HEK293 (cell line): ENCODE measurements at regions not wholly inside any gene's neighbourhood (a gene's known extent, or its start where the extent isn't known, plus 50 kb on each side); places are given as distances from the start of the nearest gene placed in this dataset.

ENCODE experiments used
- CTCF ChIA-PET: fragments of 350-600 bp; formaldehyde crosslinking; extraction: SDS; loops from one replicate; lab custom pipeline; 2021; ENCODE audit warnings: antibody characterized with exemption; lab: Yijun Ruan, JAX
- POLR2A ChIA-PET: fragments of 300-600 bp; formaldehyde crosslinking; extraction: SDS; loops from one replicate; lab custom pipeline; 2020; ENCODE audit warnings: antibody characterized with exemption, inconsistent platforms; lab: Yijun Ruan, JAX
- H3K27ac ChIP-seq: fragments of 200-500 bp; sonication (Bioruptor generic); 2 replicates; pipeline ENCODE4 v1.5.1; 2014; ENCODE audit warnings: low read depth, low read length, control low read depth, inconsistent platforms; ENCODE audit errors: extremely low read depth
- H3K36me3 ChIP-seq, 2 experiments: fragments of 200-500 bp in 1 of 2; sonication (Bioruptor generic) in 1 of 2; 1 replicate in 1 of 2; 2 replicates in 1 of 2; pipeline ENCODE4 v1.5.1; 2014 to 2017; ENCODE audit warnings: inconsistent platforms in 2 of 2, low read length in 2 of 2; ENCODE audit not compliant: control insufficient read depth in 2 of 2, insufficient read depth in 1 of 2
- H3K4me1 ChIP-seq: fragments of 200-500 bp; sonication (Bioruptor generic); 2 replicates; pipeline ENCODE4 v1.5.1; 2014; ENCODE audit warnings: mild to moderate bottlenecking, low read length, inconsistent platforms; ENCODE audit not compliant: control insufficient read depth, insufficient read depth
- H3K4me3 ChIP-seq: 2 replicates; pipeline ENCODE4 v1.5.1; 2011; ENCODE audit warnings: low read depth, mild to moderate bottlenecking, control low read depth, low read length, moderate library complexity
- H3K9me3 ChIP-seq: fragments of 200-500 bp; sonication (Bioruptor generic); 2 replicates; pipeline ENCODE4 v1.5.1; 2014; ENCODE audit warnings: low read depth, low read length, inconsistent platforms; ENCODE audit not compliant: control insufficient read depth, insufficient read depth
- SALL2 ChIP-seq: fragments of 450-650 bp; formaldehyde crosslinking; IDR thresholded peaks from 2 replicates; pipeline ENCODE4 v1.5.0; 2017; ENCODE audit warnings: missing biosample characterization, mild to moderate bottlenecking, missing genetic modification characterization, borderline replicate concordance
- ZBTB20 ChIP-seq: fragments of 450-650 bp; formaldehyde crosslinking; IDR thresholded peaks from 2 replicates; pipeline ENCODE4 v1.5.1; 2016; ENCODE audit warnings: missing biosample characterization, missing genetic modification characterization
- ZBTB21 ChIP-seq: fragments of 450-650 bp; formaldehyde crosslinking; IDR thresholded peaks from 2 replicates; pipeline ENCODE4 v1.5.1; 2017; ENCODE audit warnings: missing biosample characterization, missing genetic modification characterization
- ZFP3 ChIP-seq: fragments of 450-650 bp; formaldehyde crosslinking; IDR thresholded peaks from 2 replicates; pipeline ENCODE4 v1.5.1; 2016; ENCODE audit warnings: low read depth, missing biosample characterization, missing genetic modification characterization
- ZNF132 ChIP-seq: fragments of 450-650 bp; formaldehyde crosslinking; IDR thresholded peaks from 2 replicates; pipeline ENCODE4 v1.5.1; 2017; ENCODE audit warnings: missing biosample characterization, missing genetic modification characterization, borderline replicate concordance
- ZNF138 ChIP-seq: fragments of 450-650 bp; formaldehyde crosslinking; IDR thresholded peaks from 2 replicates; pipeline ENCODE4 v1.5.1; 2016; ENCODE audit warnings: missing biosample characterization, missing genetic modification characterization, borderline replicate concordance
- ZNF221 ChIP-seq: fragments of 450-650 bp; formaldehyde crosslinking; IDR thresholded peaks from 2 replicates; pipeline ENCODE4 v1.5.1; 2017; ENCODE audit warnings: missing biosample characterization, missing genetic modification characterization, borderline replicate concordance
- ZNF274 ChIP-seq, 2 experiments: fragments of 200-500 bp in 1 of 2; fragments of 450-650 bp in 1 of 2; sonication (Bioruptor generic) in 1 of 2; formaldehyde crosslinking in 1 of 2; IDR thresholded peaks; 2 replicates each; pipeline versions ENCODE4 v1.5.1 to v1.6.1; 2014 to 2016; ENCODE audit warnings: borderline replicate concordance in 1 of 2, inconsistent platforms in 1 of 2, low read length in 1 of 2, missing biosample characterization in 1 of 2, missing genetic modification characterization in 1 of 2
- ZNF292 ChIP-seq: fragments of 450-650 bp; formaldehyde crosslinking; IDR thresholded peaks from 2 replicates; pipeline ENCODE4 v1.5.1; 2016; ENCODE audit warnings: low read depth, missing biosample characterization, missing genetic modification characterization, borderline replicate concordance
- ZNF423 ChIP-seq: fragments of 450-650 bp; formaldehyde crosslinking; IDR thresholded peaks from 2 replicates; pipeline ENCODE4 v1.5.1; 2016; ENCODE audit warnings: missing biosample characterization, missing genetic modification characterization
- ZNF426 ChIP-seq: fragments of 450-650 bp; formaldehyde crosslinking; IDR thresholded peaks from 2 replicates; pipeline ENCODE4 v1.5.1; 2017; ENCODE audit warnings: missing biosample characterization, missing genetic modification characterization, mild to moderate bottlenecking, inconsistent platforms, moderate library complexity
- ZNF501 ChIP-seq: fragments of 450-650 bp; formaldehyde crosslinking; IDR thresholded peaks from 2 replicates; pipeline ENCODE4 v1.5.1; 2016; ENCODE audit warnings: missing biosample characterization, missing genetic modification characterization
- ZNF548 ChIP-seq: fragments of 450-650 bp; formaldehyde crosslinking; IDR thresholded peaks from 2 replicates; pipeline ENCODE4 v1.5.1; 2016; ENCODE audit warnings: missing biosample characterization, missing genetic modification characterization
- ZNF624 ChIP-seq: fragments of 450-650 bp; formaldehyde crosslinking; IDR thresholded peaks from 2 replicates; pipeline ENCODE4 v1.5.1; 2017; ENCODE audit warnings: missing biosample characterization, missing genetic modification characterization
- ZNF654 ChIP-seq: fragments of 450-650 bp; formaldehyde crosslinking; IDR thresholded peaks from 2 replicates; pipeline ENCODE4 v1.5.1; 2016; ENCODE audit warnings: low read depth, missing biosample characterization, missing genetic modification characterization
- ZNF768 ChIP-seq: fragments of 450-650 bp; formaldehyde crosslinking; IDR thresholded peaks from 2 replicates; pipeline ENCODE4 v1.5.1; 2018; ENCODE audit warnings: missing biosample characterization, mild to moderate bottlenecking, missing genetic modification characterization
- TF ChIP-seq, protein P1 (sequence below): fragments of 450-650 bp; formaldehyde crosslinking; IDR thresholded peaks from 2 replicates; pipeline ENCODE4 v1.5.1; 2016; ENCODE audit warnings: missing biosample characterization, missing genetic modification characterization
- TF ChIP-seq, protein P2 (sequence below): fragments of 450-650 bp; formaldehyde crosslinking; conservative IDR thresholded peaks from 2 replicates; pipeline ENCODE4 v1.5.1; 2016; ENCODE audit warnings: low read depth, missing biosample characterization, missing genetic modification characterization
- TF ChIP-seq, protein P3 (sequence below): sonication (generic); formaldehyde crosslinking; IDR thresholded peaks from 2 replicates; pipeline ENCODE4 v1.8.1; 2022; ENCODE audit warnings: mild to moderate bottlenecking, moderate library complexity, missing genetic modification reagents
- TF ChIP-seq, protein P4 (sequence below): fragments of 450-650 bp; formaldehyde crosslinking; IDR thresholded peaks from 2 replicates; pipeline ENCODE4 v1.5.1; 2017; ENCODE audit warnings: missing biosample characterization, missing genetic modification characterization
- TF ChIP-seq, protein P5 (sequence below): fragments of 450-650 bp; formaldehyde crosslinking; IDR thresholded peaks from 2 replicates; pipeline ENCODE4 v1.5.1; 2016; ENCODE audit warnings: missing biosample characterization, missing genetic modification characterization
- TF ChIP-seq, protein P6 (sequence below): fragments of 450-650 bp; formaldehyde crosslinking; IDR thresholded peaks from 2 replicates; pipeline ENCODE4 v1.5.1; 2016; ENCODE audit warnings: missing biosample characterization, missing genetic modification characterization

DNA sequence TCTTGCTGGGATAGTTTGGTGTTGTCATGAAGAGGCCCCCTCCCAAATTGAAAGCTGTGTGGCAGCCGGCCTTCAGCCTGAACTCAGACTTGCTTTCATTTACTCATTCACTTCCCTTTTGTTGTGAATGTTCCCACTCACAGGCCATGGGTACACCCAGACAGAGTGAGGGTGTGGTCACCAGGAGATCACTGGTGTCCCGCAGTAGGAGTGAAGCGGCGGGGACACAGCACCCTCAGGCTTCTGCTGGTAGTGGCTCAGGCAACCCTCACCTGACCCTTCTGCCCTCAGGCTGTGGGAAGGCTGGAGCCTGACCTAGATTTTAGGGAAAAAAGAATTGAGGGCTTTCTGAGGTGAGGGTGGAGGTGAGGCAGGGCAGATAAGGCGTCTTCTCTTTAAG lies 244.4 kb downstream of the SOX2 start (continued):
- TF ChIP-seq, protein P1, sequence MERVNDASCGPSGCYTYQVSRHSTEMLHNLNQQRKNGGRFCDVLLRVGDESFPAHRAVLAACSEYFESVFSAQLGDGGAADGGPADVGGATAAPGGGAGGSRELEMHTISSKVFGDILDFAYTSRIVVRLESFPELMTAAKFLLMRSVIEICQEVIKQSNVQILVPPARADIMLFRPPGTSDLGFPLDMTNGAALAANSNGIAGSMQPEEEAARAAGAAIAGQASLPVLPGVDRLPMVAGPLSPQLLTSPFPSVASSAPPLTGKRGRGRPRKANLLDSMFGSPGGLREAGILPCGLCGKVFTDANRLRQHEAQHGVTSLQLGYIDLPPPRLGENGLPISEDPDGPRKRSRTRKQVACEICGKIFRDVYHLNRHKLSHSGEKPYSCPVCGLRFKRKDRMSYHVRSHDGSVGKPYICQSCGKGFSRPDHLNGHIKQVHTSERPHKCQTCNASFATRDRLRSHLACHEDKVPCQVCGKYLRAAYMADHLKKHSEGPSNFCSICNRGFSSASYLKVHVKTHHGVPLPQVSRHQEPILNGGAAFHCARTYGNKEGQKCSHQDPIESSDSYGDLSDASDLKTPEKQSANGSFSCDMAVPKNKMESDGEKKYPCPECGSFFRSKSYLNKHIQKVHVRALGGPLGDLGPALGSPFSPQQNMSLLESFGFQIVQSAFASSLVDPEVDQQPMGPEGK (tag by site-specific recombination) = no peak
- TF ChIP-seq ZNF292 (tag by site-specific recombination) (no peak), ZNF501 (tag by site-specific recombination) (no peak), ZNF221 (tag by site-specific recombination) (no peak), ZBTB21 (tag by site-specific recombination) (no peak), ZNF654 (tag by site-specific recombination) (no peak), ZNF138 (no peak), ZBTB20 (tag by site-specific recombination) (no peak), ZNF274 (IDR thresholded peaks at IDR 0.05; ENCODE audit: low read length) (no peak), ZNF274 (tag by site-specific recombination; IDR thresholded peaks at IDR 0.05; ENCODE audit: borderline replicate concordance) (no peak), ZNF624 (tag by site-specific recombination) (no peak), ZNF423 (tag by site-specific recombination) (no peak)
- TF ChIP-seq, protein P2, sequence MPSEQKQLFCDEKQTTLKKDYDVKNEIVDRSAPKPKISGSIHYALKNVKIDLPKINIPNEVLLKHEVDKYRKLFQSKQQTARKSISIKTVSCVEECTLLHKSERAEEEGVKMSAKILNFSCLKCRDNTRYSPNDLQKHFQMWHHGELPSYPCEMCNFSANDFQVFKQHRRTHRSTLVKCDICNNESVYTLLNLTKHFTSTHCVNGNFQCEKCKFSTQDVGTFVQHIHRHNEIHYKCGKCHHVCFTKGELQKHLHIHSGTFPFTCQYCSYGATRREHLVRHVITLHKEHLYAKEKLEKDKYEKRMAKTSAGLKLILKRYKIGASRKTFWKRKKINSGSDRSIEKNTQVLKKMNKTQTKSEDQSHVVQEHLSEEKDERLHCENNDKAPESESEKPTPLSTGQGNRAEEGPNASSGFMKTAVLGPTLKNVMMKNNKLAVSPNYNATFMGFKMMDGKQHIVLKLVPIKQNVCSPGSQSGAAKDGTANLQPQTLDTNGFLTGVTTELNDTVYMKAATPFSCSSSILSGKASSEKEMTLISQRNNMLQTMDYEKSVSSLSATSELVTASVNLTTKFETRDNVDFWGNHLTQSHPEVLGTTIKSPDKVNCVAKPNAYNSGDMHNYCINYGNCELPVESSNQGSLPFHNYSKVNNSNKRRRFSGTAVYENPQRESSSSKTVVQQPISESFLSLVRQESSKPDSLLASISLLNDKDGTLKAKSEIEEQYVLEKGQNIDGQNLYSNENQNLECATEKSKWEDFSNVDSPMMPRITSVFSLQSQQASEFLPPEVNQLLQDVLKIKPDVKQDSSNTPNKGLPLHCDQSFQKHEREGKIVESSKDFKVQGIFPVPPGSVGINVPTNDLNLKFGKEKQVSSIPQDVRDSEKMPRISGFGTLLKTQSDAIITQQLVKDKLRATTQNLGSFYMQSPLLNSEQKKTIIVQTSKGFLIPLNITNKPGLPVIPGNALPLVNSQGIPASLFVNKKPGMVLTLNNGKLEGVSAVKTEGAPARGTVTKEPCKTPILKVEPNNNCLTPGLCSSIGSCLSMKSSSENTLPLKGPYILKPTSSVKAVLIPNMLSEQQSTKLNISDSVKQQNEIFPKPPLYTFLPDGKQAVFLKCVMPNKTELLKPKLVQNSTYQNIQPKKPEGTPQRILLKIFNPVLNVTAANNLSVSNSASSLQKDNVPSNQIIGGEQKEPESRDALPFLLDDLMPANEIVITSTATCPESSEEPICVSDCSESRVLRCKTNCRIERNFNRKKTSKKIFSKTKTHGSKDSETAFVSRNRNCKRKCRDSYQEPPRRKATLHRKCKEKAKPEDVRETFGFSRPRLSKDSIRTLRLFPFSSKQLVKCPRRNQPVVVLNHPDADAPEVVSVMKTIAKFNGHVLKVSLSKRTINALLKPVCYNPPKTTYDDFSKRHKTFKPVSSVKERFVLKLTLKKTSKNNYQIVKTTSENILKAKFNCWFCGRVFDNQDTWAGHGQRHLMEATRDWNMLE (tag by site-specific recombination) = no peak
- TF ChIP-seq, protein P3, sequence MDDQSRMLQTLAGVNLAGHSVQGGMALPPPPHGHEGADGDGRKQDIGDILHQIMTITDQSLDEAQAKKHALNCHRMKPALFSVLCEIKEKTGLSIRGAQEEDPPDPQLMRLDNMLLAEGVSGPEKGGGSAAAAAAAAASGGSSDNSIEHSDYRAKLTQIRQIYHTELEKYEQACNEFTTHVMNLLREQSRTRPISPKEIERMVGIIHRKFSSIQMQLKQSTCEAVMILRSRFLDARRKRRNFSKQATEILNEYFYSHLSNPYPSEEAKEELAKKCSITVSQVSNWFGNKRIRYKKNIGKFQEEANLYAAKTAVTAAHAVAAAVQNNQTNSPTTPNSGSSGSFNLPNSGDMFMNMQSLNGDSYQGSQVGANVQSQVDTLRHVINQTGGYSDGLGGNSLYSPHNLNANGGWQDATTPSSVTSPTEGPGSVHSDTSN (CRISPR knock-in tag) = no peak

DNA sequence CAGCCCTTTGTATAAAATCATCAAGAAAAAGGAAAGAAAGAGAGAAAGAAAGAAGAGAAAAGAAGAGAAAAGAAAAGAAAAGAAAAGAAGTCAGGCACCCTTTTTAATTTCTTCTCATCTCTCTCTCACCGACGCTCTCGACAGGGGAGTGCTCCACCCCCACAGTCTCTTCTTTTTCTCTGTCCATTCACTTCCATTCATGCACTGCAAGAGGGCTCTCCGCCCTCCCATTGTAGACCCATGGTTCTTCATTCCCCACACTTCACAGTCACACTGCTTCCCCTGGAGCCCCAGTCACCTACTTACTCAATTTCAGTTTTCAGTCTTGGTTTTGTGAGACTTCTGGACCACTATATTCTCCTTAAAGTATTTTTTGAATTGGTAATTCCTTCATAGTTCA lies 254.7 kb downstream of the SOX2 start:
- Histone ChIP-seq H3K4me3 (no peak overlapping the region), H3K27ac (no peak overlapping the region), H3K4me1 (no peaks in the 10 kb centered on the region), H3K36me3 (no peaks in the 10 kb centered on the region), H3K9me3 (no peaks in the 10 kb centered on the region)
- POLR2A ChIA-PET = no interaction called here
- CTCF ChIA-PET = no interaction called here
- TF ChIP-seq, protein P4, sequence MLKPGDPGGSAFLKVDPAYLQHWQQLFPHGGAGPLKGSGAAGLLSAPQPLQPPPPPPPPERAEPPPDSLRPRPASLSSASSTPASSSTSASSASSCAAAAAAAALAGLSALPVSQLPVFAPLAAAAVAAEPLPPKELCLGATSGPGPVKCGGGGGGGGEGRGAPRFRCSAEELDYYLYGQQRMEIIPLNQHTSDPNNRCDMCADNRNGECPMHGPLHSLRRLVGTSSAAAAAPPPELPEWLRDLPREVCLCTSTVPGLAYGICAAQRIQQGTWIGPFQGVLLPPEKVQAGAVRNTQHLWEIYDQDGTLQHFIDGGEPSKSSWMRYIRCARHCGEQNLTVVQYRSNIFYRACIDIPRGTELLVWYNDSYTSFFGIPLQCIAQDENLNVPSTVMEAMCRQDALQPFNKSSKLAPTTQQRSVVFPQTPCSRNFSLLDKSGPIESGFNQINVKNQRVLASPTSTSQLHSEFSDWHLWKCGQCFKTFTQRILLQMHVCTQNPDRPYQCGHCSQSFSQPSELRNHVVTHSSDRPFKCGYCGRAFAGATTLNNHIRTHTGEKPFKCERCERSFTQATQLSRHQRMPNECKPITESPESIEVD (tag by site-specific recombination) = no peak
- TF ChIP-seq ZNF132 (no peak), ZFP3 (tag by site-specific recombination) (no peak), ZNF768 (no peak), ZNF426 (tag by site-specific recombination) (no peak), ZNF548 (no peak), SALL2 (tag by site-specific recombination) (no peak)
- TF ChIP-seq, protein P5, sequence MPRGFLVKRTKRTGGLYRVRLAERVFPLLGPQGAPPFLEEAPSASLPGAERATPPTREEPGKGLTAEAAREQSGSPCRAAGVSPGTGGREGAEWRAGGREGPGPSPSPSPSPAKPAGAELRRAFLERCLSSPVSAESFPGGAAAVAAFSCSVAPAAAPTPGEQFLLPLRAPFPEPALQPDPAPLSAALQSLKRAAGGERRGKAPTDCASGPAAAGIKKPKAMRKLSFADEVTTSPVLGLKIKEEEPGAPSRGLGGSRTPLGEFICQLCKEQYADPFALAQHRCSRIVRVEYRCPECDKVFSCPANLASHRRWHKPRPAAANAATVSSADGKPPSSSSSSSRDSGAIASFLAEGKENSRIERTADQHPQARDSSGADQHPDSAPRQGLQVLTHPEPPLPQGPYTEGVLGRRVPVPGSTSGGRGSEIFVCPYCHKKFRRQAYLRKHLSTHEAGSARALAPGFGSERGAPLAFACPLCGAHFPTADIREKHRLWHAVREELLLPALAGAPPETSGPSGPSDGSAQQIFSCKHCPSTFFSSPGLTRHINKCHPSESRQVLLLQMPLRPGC (tag by site-specific recombination) = no peak
- TF ChIP-seq, protein P6, sequence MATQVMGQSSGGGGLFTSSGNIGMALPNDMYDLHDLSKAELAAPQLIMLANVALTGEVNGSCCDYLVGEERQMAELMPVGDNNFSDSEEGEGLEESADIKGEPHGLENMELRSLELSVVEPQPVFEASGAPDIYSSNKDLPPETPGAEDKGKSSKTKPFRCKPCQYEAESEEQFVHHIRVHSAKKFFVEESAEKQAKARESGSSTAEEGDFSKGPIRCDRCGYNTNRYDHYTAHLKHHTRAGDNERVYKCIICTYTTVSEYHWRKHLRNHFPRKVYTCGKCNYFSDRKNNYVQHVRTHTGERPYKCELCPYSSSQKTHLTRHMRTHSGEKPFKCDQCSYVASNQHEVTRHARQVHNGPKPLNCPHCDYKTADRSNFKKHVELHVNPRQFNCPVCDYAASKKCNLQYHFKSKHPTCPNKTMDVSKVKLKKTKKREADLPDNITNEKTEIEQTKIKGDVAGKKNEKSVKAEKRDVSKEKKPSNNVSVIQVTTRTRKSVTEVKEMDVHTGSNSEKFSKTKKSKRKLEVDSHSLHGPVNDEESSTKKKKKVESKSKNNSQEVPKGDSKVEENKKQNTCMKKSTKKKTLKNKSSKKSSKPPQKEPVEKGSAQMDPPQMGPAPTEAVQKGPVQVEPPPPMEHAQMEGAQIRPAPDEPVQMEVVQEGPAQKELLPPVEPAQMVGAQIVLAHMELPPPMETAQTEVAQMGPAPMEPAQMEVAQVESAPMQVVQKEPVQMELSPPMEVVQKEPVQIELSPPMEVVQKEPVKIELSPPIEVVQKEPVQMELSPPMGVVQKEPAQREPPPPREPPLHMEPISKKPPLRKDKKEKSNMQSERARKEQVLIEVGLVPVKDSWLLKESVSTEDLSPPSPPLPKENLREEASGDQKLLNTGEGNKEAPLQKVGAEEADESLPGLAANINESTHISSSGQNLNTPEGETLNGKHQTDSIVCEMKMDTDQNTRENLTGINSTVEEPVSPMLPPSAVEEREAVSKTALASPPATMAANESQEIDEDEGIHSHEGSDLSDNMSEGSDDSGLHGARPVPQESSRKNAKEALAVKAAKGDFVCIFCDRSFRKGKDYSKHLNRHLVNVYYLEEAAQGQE (tag by site-specific recombination) = no peak
